GM18508 (cell line): ENCODE measurements at regions not wholly inside any gene's neighbourhood (a gene's known extent, or its start where the extent isn't known, plus 50 kb on each side); places are given as distances from the start of the nearest gene placed in this dataset.

ENCODE experiments used
- ATAC-seq: cut with Tn5 transposase; IDR thresholded peaks from one replicate; pipeline ENCODE4 v1.9.1; 2021; ENCODE audit warnings: moderate number of reproducible peaks; ENCODE audit not compliant: insufficient read depth, unreplicated experiment

DNA sequence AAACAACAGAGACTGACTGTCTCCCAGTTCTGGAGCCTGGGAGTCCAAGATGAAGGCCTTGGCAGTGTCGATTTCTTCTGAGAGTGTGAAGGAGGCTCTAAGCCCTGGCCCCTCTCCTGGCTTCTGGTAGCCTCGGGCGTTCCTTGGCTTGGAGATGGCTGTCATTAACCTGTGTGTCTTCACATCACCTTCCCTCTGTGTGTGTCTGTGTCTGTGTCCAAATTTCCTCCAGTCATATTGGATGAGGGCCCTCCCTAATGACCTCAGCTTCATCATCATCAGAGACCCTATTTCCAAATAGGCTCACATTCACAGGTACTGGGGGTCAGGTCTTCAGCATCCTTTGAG is 138.3 kb downstream of the TOMM20 start:
- no peak for ATAC-seq

DNA sequence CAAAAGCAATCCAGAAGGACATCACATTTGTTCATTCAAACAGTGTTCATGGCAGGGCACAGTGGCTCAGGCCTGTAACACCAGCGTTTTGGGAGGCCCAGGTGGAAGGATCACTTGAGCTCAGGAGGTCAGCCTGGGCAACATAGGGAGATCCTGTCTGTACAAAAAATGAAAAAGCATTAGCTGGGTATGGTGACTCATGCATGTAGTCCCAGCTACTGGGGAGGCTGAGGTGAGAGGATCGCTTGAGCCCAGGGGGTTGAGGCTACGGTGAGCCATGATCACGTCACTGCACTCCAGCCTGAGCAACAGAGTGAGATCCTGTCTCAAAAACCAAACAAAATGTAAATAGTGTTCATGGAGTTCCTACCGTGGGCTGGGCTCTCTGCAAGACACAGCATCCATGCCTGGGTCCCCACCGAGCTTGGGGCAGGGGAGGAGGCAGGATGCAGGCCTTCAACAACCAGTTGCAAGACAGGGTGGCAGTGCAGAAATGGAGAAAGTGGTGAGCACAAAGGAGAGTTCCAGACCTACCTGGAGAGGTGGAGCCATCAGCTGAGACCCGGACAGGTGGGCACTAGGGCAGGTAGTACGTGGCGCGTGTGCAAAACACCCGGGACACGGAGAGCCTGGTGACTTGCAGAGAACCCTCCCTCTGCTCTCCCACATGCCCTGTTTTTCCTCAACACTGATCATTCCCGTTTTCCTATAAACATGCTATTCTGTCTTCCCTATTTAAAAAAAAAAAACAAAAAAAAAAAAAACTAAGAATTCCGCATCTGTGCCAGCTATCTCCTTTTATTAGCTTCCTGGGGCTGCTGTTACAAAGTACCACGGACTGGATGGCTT is 138.9 kb downstream of the TOMM20 start:
- no peak for ATAC-seq

DNA sequence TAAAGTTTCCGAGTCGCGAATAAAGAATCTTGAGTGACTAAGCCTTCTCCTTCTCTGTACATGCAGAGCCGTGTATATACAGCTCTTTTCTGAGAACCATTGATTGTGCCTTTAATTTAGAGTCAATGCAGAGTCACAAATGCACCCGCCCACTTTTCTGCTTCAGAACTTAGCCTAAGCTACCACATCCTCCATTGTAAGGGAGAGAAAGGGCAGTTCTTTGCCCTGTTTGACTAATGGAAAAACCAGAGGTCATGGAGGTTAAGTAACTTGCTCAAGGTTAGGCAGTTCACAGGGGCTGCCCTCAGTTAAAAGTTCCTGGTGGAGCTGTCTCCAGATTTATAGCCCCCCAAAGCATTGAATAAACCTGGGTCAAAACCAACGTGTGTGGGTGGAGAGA is 139.6 kb downstream of the TOMM20 start:
- ATAC-seq: no peak

DNA sequence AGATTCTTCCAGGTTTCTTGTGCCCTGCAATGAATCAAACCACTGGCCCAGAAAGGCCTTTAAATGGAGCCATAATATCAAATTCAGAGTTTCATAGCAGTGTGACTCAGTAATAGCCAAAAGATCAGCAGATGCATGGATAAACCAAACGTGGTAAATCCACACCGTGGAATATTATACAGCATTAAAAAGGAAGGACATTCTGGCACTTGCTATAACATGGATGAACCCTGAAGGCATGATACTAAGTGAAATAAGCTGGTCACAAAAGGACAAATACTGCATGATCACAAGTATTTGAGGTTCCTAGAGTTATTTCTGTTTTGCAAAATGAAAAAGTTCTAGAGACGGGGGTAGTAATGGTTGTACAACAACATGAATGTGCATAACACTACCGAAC is 140.1 kb downstream of the TOMM20 start:
- no peak for ATAC-seq

DNA sequence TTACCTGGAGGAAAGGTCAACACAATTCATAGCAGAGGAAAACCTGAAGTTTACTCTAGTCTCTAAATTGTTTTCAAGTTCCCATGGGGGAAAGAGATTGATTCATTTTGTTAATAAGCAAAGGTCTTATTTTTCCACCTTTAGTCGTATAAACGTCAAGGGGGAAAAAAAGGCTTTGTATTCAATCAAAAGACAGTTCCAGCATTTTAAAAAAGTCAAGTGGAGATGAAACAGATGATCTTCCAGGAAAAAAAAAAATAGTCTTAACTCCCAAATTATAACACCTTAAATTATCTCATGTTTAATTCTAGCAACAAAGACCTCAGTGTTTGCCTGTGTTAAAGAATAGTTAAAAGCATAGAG is 140.5 kb downstream of the TOMM20 start:
- ATAC-seq: no peak

DNA sequence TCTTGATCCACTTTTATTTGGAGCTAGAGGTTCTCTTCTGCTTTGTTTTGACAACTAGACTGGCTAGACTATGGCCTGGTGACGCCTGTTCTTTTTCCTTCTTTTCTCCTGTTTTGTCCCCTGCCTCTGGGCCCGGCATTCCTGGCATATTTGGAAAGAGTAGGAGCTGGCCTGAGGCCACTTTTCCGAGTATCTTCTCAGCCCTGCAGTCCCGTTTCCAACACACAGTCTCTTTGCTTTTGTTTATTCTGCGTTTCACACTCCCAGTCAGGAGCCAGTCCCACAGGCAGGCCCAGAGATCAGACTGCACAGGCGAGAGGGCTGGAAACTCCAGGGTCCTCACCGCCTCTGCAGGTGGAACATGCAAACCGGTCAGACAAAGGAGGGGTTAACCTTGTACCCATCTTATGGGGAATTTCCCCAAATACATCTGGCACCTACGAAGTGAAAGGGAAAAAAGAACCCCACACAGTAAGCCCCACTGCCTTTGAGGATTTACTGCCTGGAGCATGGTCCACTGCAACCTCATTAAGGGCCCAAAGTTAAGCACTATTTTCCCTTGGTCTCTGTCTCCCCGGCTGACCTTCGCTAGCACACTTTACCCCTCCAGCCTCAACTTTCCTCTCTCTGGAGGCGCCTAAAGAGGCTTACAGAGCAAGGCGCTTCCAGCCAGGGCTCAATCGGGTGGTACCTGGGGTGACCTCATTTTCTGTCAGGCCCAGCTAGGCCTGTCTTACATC is 141.1 kb downstream of the TOMM20 start:
- ATAC-seq: peak; percentile 49

DNA sequence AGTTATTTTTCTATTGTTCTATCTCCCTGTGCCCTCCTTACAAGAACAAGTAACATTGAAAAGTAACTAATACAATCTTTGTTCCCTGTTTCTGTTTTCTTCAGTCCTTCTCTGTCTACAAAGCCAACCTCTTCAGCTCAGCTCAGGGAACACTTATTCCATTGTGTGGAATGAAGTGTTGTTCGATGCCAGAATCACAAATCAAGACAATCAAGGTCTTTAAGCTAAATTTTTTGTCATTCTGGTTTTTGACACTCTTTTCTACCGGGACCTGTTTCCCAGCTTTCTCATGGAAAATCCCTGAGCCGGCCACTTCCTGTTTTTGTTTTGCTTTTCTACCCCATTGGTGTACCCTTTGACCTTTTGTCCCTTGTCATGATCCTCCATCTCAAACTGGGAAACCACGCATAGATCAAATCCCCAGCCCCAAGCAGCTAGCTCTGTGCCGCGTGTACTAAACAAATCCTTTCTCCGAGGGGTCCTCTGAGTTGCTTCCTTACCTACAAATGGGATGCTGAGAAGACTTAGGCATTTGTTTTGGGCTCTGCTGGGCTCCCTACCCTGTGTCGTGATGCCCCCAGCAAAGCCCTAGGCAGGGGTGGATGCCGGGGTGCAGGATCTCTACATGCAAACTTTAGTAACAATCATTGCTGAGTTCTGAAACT is 141.8 kb downstream of the TOMM20 start:
- no peak for ATAC-seq

DNA sequence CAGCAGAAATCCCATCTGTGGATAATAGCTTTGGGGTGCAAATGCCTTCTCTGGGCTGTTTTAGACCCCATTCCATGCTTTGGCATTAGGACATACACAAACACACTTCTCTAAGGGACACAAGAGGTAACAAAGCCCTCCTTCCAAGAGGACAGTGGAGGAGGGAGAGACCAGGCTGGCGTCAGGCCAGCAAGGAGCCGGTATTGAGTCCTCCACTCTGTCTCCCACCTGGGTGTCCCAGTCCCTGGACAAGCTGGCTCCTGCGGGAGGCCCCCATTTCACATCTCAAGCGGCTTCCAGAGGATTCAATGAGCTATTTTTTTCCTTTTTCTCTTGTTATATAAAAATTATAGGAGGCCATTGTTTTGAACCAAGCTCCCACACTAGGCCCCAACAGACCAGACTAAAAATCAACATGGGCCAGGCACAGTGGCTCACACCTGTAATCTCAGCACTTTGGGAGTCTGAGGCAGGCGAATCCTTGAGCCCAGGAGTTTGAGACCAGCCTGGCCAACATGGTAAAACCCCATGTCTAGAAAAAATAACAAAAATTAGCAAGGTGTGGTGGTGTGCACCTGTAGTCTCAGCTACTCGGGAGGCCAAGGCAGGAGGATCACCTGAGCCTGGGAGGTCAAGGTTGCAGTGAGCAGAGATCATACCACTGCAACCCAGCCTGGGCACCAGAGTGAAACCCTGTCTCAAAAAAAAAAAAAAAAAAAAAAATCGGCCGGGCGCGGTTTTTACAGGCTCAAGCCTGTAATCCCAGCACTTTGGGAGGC is 142.9 kb downstream of the TOMM20 start:
- ATAC-seq: no peak

DNA sequence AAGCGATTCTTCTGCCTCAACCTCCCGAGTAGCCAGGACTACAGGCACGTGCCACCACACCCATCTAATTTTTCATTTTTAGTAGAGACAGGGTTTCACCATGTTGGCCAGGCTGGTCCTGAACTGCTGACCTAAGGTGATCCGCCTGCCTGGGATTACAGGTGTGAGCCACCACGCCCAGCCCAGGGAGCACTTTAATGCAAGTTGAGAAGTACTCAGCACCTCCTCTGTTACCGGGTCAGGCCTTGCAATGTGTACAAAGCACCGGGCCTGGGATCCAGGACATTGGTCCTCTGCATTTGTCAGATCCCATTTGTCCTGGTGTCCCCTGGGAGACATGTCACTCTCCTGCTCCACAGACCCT is 143.6 kb downstream of the TOMM20 start:
- ATAC-seq: no peak

DNA sequence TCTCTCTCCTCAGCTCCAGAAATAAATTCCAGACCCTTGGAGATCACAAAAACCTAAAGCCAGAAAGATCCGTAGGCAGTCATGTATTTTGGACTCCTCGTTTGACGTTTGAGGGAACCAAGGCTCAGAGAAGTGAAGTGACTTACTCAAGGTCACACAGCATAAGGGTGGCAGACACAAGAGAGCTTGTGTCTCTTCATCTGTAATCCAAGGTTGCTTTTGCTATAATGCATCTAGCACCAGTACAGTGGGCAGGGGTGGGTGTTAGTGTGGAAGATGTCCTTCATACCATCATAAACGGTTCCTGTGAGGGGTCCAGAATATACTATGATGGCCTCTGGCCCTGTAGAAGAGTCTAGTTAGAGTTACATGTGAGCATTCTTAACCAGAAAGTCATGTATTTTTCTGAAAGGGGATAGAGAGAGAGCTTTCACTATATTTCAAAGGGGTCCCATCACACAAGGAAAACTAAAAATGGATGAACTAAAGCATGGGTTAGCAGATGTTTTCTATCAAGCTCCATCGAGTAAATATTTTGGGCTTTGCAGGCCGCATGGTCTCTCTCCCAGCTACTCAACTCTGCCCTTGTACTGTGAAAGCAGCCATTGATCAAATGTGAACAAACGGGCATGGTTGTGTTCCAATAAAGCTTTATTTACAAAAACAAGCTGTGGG is 144.9 kb downstream of the TOMM20 start:
- ATAC-seq: no peak

DNA sequence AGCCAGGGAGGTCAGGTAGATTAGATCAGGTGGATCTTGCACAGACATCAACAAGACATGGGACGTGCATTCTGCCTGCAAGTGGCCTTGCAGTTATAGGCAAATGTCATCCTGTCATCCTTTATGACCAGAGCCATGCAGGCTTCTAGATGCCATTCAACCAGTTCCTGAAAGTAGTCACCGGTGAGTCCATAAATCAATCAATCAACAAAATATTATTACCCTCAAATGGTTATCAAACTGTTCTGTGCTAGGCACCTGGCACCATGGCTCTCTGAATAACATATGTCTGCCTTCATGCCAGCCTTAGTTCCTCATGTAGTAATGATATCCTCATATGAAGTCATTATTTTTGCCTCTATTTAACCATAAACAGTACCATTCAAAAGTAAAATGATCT is 146.9 kb downstream of the TOMM20 start:
- no peak for ATAC-seq

DNA sequence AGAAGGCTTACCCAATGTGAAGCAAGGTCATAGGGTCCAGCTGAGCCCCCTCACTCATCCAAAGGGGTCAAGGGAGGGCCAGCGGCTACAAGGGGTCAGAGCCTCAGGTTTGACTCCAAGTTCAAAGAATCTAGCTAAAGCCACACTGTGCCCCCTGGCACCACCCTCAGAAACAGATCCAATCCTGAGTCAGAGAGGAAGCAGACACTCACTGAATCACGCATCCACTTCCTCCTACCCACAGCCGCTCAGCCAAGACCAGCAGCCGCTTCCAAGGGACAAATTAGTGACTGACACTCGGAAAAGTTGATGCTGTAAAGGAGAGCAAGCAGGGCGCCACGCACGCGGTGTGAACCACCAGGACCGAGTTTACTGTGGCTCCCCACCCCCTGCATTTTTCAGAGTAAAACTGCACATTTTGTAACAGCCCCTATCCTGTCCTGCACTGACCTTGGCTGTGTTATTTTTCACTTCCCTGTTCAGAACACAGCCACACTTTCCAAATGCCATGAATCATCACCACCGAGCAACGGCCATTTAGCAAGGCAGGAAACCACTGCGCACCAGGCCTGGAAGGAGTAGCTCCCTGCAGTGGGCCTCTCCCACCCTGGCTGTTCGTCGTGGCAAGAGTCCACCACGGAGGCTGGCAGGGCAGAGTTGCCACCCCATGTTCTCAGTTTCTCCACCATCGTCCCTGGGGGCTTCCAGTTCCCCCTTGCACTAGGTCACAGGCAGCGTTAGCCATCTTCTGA is 147.8 kb downstream of the TOMM20 start:
- no peak for ATAC-seq

DNA sequence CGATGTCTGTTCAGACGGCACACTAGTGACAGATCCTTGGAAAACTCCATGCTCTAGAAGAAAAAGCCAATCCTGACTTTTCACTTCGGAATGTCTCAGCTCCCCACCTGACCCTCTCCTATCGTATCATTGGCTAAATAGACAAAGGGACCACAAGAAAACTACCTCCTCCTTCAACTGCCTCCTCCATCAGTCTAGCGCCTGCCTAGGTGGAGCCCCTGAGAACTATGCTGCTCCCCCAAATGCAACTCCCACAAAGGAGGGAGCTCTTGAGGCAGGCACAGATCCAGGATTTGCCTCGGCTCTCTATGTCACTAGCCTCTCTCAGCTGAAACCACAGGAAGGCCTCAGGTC is 148.4 kb downstream of the TOMM20 start:
- no peak for ATAC-seq

DNA sequence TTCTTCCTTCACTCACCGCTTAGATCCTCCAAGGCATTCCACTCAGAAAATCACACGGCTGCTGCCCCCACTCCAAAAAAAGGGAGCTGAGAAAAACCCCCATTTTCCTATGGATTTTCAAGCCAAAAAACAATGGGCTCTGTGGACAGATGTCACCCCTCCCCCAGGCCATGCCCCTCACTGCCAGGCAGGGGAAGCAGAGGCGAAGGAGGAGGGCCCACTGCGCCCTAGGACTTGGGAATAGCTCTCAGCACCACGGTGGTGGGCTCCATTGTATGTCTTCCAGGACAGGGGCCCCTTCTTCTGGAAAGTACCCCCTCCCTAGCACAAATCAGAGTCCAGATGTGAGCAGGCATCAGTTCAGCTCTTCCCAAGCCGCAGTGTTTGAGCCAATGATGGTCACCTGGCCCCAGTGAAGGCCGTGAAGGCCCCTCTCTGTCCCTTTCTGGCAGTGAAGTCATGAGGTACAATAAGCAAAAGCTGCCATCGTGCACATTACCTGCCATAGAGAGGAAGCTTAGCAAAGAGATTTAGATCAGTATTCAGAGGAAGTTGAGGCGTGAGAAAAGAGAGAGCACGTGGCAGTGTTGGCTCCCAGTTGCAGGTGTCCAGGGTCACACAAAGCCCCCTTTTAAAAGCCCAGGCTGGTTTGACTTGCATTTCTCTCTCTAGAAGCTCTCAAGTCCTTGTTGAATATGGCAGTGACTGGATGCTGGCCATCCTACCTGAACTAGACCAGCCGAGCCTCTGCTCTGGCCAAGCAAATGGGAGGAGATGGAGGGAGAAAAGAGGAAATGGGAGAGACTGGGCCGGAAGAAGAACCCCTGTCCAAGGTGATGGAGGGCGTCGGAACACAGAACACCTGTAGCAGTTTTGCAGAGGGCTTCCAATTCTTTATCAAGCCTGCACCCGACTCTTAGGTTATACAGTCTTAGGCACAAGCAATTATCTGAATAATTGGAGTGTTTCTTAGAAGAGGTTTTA is 149.0 kb downstream of the TOMM20 start:
- no peak for ATAC-seq

DNA sequence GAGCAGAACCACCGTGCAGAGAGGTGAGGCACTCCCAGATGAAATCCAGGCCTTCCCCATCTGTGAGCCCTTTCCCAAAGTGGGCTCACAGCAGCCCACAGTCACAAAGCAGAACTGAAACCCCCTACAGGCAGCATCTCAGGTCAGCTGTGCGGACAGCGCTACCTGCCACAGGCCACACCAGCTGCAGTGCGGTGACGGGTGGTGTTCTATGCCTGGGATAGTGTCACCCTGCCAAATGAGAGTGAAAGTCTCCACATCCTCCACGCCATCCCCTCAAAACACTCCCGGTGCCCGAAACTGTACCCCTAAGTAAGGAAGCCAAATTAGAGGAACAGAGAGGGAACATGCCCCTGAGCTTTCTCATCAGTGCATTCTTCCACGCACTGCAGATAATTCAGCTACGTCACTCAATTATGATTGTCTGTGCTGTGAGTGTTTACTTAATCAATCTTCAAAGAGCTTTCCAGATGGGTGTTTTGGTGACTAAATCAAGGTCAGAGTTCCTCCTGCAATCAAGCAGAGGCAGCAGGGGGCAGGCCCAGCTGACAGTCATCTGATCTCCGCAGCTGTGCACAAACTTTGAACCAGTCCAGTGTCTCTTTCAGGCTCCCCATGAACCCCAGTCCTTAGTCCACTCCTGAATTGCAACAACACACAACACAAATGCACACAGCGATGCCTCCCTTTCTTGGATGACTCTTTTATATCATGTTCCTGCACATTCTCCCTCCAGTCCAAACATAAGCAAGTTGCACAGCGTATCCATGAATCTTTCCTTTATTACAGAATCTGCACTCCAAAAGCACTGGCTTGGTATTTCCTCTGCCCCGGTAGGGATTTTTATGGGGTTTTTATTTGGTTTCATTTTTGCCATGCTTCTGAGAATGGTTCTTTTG is 150.0 kb downstream of the TOMM20 start:
- ATAC-seq: peak; percentile 38

DNA sequence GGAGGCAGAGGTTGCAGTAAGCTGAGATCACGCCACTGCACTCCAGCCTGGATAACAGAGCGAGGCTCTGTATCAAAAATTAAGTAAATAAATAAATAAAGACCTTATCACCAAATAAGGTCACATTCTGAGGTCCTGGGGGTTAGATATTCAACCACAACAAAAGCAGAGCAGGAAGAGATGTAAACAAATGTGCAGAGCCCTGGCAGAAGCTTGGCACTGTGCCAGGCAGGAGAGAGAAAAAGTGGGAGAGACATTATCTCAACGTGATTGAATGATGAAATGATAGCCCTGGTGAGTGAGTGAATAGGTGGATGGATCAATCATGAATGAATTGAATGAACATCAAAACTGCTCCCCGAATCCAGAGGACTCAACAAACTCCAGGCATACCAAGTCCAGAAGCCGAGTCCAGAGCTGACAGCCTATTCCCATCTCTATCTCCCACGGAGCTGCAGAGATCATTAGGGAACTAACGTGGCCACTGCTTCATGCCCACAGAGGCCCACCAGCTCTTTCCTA is 150.7 kb downstream of the TOMM20 start:
- no peak for ATAC-seq
